WTC11 (cell line): ENCODE measurements at regions not wholly inside any gene's neighbourhood (a gene's known extent, or its start where the extent isn't known, plus 50 kb on each side); places are given as distances from the start of the nearest gene placed in this dataset.

ENCODE experiments used
- ATAC-seq: fragments of 200-7000 bp; cut with Tn5 transposase; 2 replicates; pipeline ENCODE4 v1.10.0; 2021; ENCODE audit warnings: mild to moderate bottlenecking, moderate library complexity
- CTCF ChIA-PET: fragments of 300-600 bp; sonication (Branson Sonifier 250); formaldehyde crosslinking; loops from one replicate; lab custom pipeline; 2021; ENCODE audit warnings: antibody characterized with exemption; lab: Charles Lee
- POLR2A ChIA-PET: fragments of 350-600 bp; sonication (Branson Sonifier 250); formaldehyde crosslinking; loops from one replicate; lab custom pipeline; 2021; ENCODE audit warnings: antibody characterized with exemption; lab: Charles Lee
- DNase-seq: peaks from one replicate; pipeline ENCODE4 v3.0.0; 2021; ENCODE audit warnings: low spot score
- H3K27ac Mint-ChIP-seq: 2 replicates; pipeline ENCODE4 v1.8.0; 2021; ENCODE audit warnings: mixed read lengths
- H3K27me3 Mint-ChIP-seq: 2 replicates; pipeline ENCODE4 v1.8.0; 2021; ENCODE audit warnings: low read depth, mild to moderate bottlenecking, moderate library complexity, mixed read lengths
- H3K36me3 Mint-ChIP-seq: 2 replicates; pipeline ENCODE4 v1.8.0; 2021; ENCODE audit warnings: mixed read lengths
- H3K4me1 Mint-ChIP-seq: 2 replicates; pipeline ENCODE4 v1.8.0; 2022; ENCODE audit warnings: mixed read lengths
- H3K4me3 Mint-ChIP-seq: 2 replicates; pipeline ENCODE4 v1.8.0; 2021; ENCODE audit warnings: mild to moderate bottlenecking, moderate library complexity, mixed read lengths
- H3K9me3 Mint-ChIP-seq: 2 replicates; pipeline ENCODE4 v1.8.0; 2021; ENCODE audit warnings: mixed read lengths
- ATF1 ChIP-seq: sonication (generic); formaldehyde crosslinking; IDR thresholded peaks from 2 replicates; pipeline ENCODE4 v1.8.1; 2023; ENCODE audit warnings: mild to moderate bottlenecking, moderate library complexity, missing genetic modification reagents
- CBFB ChIP-seq: sonication (generic); formaldehyde crosslinking; IDR thresholded peaks from 2 replicates; pipeline ENCODE4 v1.8.1; 2022; ENCODE audit warnings: mild to moderate bottlenecking, low read depth, missing genetic modification reagents
- CREB1 ChIP-seq: sonication (generic); formaldehyde crosslinking; IDR thresholded peaks from 2 replicates; pipeline ENCODE4 v1.8.0; 2023; ENCODE audit warnings: mild to moderate bottlenecking, missing genetic modification reagents
- FOXK1 ChIP-seq: sonication (generic); formaldehyde crosslinking; IDR thresholded peaks from 2 replicates; pipeline ENCODE4 v1.8.0; 2022; ENCODE audit warnings: mild to moderate bottlenecking, moderate library complexity, missing genetic modification reagents
- IRF2 ChIP-seq: sonication (generic); formaldehyde crosslinking; IDR thresholded peaks from 2 replicates; pipeline ENCODE4 v1.8.0; 2022; ENCODE audit warnings: low read depth, missing genetic modification reagents, borderline replicate concordance
- JAZF1 ChIP-seq: fragments of 250-450 bp; sonication (Bioruptor Pico); IDR thresholded peaks from 2 replicates; pipeline ENCODE4 v1.9.0; 2021; ENCODE audit warnings: moderate library complexity, mild to moderate bottlenecking, inconsistent platforms
- KAT7 ChIP-seq: sonication (generic); formaldehyde crosslinking; IDR thresholded peaks from 2 replicates; pipeline ENCODE4 v1.8.1; 2023; ENCODE audit warnings: missing genetic modification reagents, mild to moderate bottlenecking, borderline replicate concordance
- OVOL2 ChIP-seq: fragments of 250-450 bp; sonication (Bioruptor Pico); IDR thresholded peaks from 2 replicates; pipeline ENCODE4 v1.9.0; 2021; ENCODE audit warnings: mild to moderate bottlenecking, borderline replicate concordance
- RELA ChIP-seq: sonication (generic); formaldehyde crosslinking; IDR thresholded peaks from 2 replicates; pipeline ENCODE4 v1.8.1; 2022; ENCODE audit warnings: missing genetic modification reagents, mild to moderate bottlenecking, borderline replicate concordance
- RORB ChIP-seq: fragments of 250-450 bp; sonication (Bioruptor Pico); IDR thresholded peaks from 2 replicates; pipeline ENCODE4 v1.9.0; 2021; ENCODE audit warnings: mild to moderate bottlenecking
- SP1 ChIP-seq: sonication (generic); formaldehyde crosslinking; conservative IDR thresholded peaks from 2 replicates; pipeline ENCODE4 v1.8.1; 2022; ENCODE audit warnings: missing genetic modification reagents
- ZNF263 ChIP-seq: sonication (generic); formaldehyde crosslinking; IDR thresholded peaks from 2 replicates; pipeline ENCODE4 v1.8.1; 2022; ENCODE audit warnings: low read depth, mild to moderate bottlenecking, moderate library complexity, missing genetic modification reagents
- ZNF416 ChIP-seq: fragments of 250-450 bp; sonication (Bioruptor Pico); IDR thresholded peaks from 2 replicates; pipeline ENCODE4 v1.9.0; 2021; ENCODE audit warnings: mild to moderate bottlenecking, inconsistent platforms
- TF ChIP-seq, protein P1 (sequence below): fragments of 250-450 bp; sonication (Bioruptor Pico); IDR thresholded peaks from 2 replicates; pipeline ENCODE4 v1.9.0; 2021; ENCODE audit warnings: moderate library complexity, mild to moderate bottlenecking, inconsistent platforms, borderline replicate concordance
- TF ChIP-seq, protein P2 (sequence below): sonication (generic); formaldehyde crosslinking; IDR thresholded peaks from 2 replicates; pipeline ENCODE4 v1.8.1; 2023; ENCODE audit warnings: mild to moderate bottlenecking, missing genetic modification reagents
- TF ChIP-seq, protein P3 (sequence below): fragments of 200-600 bp; IDR thresholded peaks from 2 replicates; pipeline ENCODE4 v1.8.0; 2022; ENCODE audit warnings: antibody characterized with exemption
- TF ChIP-seq, protein P4 (sequence below): sonication (generic); formaldehyde crosslinking; IDR thresholded peaks from 2 replicates; pipeline ENCODE4 v1.8.1; 2022; ENCODE audit warnings: low read depth, mild to moderate bottlenecking, moderate library complexity, missing genetic modification reagents, borderline replicate concordance
- TF ChIP-seq, protein P5 (sequence below): sonication (generic); formaldehyde crosslinking; IDR thresholded peaks from 2 replicates; pipeline ENCODE4 v1.8.1; 2022; ENCODE audit warnings: mild to moderate bottlenecking, missing genetic modification reagents, moderate library complexity, borderline replicate concordance
- TF ChIP-seq, protein P6 (sequence below): sonication (generic); formaldehyde crosslinking; IDR thresholded peaks from 2 replicates; pipeline ENCODE4 v1.8.0; 2023; ENCODE audit warnings: missing genetic modification reagents
- TF ChIP-seq, protein P7 (sequence below): fragments of 250-450 bp; sonication (Bioruptor Pico); IDR thresholded peaks from 2 replicates; pipeline ENCODE4 v2.1.2; 2022; ENCODE audit warnings: mild to moderate bottlenecking, moderate library complexity

DNA sequence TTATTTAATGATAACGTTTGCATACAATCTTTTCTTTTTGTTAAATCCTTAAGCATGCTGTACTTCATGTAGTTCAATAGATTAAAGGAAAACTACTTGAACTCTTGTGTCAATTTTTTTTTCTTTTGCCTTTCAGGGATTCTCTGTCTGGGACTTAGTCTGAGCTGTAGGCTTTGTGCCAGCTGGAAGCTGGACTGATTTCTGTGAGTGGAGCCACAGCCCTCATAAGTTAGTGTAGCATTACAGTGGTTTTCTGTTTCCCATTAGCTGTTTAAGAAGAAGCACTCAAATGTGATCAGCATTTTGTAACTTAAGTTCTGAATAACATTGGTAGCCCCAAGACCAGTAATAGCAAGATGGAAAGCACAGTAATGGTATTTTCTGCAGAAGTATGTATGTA lies 330.6 kb upstream of the MEF2C start:
- H3K4me1 Mint-ChIP-seq: peaks cover 7% of the 10 kb centered on the region
- TF ChIP-seq CREB1 (CRISPR knock-in tag) (no peak), KAT7 (CRISPR knock-in tag) (no peak)
- TF ChIP-seq, all 79 proteins: peak for 0
- DNase-seq (no peak), ATAC-seq (no peak)
- H3K27ac Mint-ChIP-seq: no peak overlapping the region
- no peaks in the 10 kb centered on the region for H3K9me3 Mint-ChIP-seq
- ChIA-PET CTCF (no interaction called here), POLR2A (no interaction called here)
- H3K27me3 Mint-ChIP-seq: no peaks in the 10 kb centered on the region
- no peaks in the 10 kb centered on the region for H3K36me3 Mint-ChIP-seq
- no peak overlapping the region for H3K4me3 Mint-ChIP-seq

DNA sequence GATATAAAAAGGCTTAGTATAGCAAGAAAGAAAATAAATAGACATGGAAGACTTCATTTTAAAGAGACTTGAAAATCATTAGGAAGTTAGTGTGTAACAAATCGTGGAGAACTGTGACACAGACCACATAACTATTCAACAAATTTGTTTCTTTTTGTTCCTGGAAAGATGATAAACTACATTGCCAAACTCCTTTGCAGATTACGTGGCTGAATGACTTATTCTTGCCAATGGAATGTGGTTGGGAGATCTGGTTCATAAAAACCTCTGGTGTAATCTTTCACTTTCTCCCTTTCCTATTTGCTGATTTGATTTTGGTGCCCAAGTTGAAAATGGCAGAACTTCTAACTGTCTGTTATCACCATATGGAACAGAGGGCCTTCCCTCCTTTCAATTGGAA lies 328.9 kb upstream of the MEF2C start:
- no peak overlapping the region for H3K27ac Mint-ChIP-seq
- H3K4me3 Mint-ChIP-seq: no peak overlapping the region
- no peaks in the 10 kb centered on the region for H3K27me3 Mint-ChIP-seq
- no peak for DNase-seq
- TF ChIP-seq IRF2 (CRISPR knock-in tag) (no peak), ZNF263 (CRISPR knock-in tag) (no peak), SP1 (CRISPR knock-in tag) (no peak), CBFB (CRISPR knock-in tag) (no peak), RORB (CRISPR knock-in tag) (no peak), JAZF1 (no peak), RELA (CRISPR knock-in tag) (no peak), OVOL2 (CRISPR knock-in tag) (no peak)
- TF ChIP-seq, protein P1, sequence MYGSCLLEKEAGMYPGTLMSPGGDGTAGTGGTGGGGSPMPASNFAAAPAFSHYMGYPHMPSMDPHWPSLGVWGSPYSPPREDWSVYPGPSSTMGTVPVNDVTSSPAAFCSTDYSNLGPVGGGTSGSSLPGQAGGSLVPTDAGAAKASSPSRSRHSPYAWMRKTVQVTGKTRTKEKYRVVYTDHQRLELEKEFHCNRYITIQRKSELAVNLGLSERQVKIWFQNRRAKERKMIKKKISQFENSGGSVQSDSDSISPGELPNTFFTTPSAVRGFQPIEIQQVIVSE (CRISPR knock-in tag): no peak
- TF ChIP-seq, protein P2, sequence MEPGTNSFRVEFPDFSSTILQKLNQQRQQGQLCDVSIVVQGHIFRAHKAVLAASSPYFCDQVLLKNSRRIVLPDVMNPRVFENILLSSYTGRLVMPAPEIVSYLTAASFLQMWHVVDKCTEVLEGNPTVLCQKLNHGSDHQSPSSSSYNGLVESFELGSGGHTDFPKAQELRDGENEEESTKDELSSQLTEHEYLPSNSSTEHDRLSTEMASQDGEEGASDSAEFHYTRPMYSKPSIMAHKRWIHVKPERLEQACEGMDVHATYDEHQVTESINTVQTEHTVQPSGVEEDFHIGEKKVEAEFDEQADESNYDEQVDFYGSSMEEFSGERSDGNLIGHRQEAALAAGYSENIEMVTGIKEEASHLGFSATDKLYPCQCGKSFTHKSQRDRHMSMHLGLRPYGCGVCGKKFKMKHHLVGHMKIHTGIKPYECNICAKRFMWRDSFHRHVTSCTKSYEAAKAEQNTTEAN (CRISPR knock-in tag): no peak
- TF ChIP-seq, protein P3, sequence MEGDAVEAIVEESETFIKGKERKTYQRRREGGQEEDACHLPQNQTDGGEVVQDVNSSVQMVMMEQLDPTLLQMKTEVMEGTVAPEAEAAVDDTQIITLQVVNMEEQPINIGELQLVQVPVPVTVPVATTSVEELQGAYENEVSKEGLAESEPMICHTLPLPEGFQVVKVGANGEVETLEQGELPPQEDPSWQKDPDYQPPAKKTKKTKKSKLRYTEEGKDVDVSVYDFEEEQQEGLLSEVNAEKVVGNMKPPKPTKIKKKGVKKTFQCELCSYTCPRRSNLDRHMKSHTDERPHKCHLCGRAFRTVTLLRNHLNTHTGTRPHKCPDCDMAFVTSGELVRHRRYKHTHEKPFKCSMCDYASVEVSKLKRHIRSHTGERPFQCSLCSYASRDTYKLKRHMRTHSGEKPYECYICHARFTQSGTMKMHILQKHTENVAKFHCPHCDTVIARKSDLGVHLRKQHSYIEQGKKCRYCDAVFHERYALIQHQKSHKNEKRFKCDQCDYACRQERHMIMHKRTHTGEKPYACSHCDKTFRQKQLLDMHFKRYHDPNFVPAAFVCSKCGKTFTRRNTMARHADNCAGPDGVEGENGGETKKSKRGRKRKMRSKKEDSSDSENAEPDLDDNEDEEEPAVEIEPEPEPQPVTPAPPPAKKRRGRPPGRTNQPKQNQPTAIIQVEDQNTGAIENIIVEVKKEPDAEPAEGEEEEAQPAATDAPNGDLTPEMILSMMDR: no peak
- TF ChIP-seq, protein P4, sequence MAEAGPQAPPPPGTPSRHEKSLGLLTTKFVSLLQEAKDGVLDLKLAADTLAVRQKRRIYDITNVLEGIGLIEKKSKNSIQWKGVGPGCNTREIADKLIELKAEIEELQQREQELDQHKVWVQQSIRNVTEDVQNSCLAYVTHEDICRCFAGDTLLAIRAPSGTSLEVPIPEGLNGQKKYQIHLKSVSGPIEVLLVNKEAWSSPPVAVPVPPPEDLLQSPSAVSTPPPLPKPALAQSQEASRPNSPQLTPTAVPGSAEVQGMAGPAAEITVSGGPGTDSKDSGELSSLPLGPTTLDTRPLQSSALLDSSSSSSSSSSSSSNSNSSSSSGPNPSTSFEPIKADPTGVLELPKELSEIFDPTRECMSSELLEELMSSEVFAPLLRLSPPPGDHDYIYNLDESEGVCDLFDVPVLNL (CRISPR knock-in tag): no peak
- TF ChIP-seq, protein P5, sequence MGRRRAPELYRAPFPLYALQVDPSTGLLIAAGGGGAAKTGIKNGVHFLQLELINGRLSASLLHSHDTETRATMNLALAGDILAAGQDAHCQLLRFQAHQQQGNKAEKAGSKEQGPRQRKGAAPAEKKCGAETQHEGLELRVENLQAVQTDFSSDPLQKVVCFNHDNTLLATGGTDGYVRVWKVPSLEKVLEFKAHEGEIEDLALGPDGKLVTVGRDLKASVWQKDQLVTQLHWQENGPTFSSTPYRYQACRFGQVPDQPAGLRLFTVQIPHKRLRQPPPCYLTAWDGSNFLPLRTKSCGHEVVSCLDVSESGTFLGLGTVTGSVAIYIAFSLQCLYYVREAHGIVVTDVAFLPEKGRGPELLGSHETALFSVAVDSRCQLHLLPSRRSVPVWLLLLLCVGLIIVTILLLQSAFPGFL (CRISPR knock-in tag): no peak
- POLR2A ChIA-PET: no interaction called here
- no peaks in the 10 kb centered on the region for H3K9me3 Mint-ChIP-seq
- peaks cover 7% of the 10 kb centered on the region for H3K4me1 Mint-ChIP-seq
- CTCF ChIA-PET: no interaction called here
- no peak for ATAC-seq
- H3K36me3 Mint-ChIP-seq: no peaks in the 10 kb centered on the region

DNA sequence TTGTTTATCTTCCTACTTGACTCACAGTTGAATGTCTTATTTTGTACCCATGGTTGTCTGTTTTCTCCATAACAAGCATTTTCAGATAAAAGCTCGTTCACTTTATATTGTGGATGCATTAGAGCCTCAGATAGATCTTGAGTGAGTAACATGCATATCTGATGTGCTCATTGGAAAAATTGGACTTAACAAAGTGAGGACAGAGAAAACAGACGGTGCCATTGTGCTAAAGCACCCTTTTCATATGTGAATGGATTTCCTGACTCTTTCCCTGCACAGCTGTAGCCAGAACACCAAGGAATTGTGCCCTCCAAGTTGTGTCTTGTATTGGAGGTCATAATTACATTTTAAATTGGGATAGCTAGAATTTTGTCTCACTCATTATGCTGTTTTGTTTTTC lies 325.8 kb upstream of the MEF2C start:
- ChIA-PET CTCF (no interaction called here), POLR2A (no interaction called here)
- DNase-seq: no peak
- Mint-ChIP-seq H3K4me1 (peaks cover 7% of the 10 kb centered on the region), H3K4me3 (no peak overlapping the region), H3K36me3 (no peaks in the 10 kb centered on the region), H3K9me3 (no peaks in the 10 kb centered on the region), H3K27ac (no peak overlapping the region), H3K27me3 (no peaks in the 10 kb centered on the region)
- TF ChIP-seq, protein P6, sequence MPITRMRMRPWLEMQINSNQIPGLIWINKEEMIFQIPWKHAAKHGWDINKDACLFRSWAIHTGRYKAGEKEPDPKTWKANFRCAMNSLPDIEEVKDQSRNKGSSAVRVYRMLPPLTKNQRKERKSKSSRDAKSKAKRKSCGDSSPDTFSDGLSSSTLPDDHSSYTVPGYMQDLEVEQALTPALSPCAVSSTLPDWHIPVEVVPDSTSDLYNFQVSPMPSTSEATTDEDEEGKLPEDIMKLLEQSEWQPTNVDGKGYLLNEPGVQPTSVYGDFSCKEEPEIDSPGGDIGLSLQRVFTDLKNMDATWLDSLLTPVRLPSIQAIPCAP (CRISPR knock-in tag): no peak
- TF ChIP-seq ATF1 (no peak), JAZF1 (no peak), FOXK1 (CRISPR knock-in tag) (no peak), ZNF416 (CRISPR knock-in tag) (no peak)
- TF ChIP-seq, protein P7, sequence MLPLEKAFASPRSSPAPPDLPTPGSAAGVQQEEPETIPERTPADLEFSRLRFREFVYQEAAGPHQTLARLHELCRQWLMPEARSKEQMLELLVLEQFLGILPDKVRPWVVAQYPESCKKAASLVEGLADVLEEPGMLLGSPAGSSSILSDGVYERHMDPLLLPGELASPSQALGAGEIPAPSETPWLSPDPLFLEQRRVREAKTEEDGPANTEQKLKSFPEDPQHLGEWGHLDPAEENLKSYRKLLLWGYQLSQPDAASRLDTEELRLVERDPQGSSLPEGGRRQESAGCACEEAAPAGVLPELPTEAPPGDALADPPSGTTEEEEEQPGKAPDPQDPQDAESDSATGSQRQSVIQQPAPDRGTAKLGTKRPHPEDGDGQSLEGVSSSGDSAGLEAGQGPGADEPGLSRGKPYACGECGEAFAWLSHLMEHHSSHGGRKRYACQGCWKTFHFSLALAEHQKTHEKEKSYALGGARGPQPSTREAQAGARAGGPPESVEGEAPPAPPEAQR (CRISPR knock-in tag): no peak
- ATAC-seq: no peak
